Central memory CD8-positive, alpha-beta T cell (primary cell): ENCODE measurements at regions not wholly inside any gene's neighbourhood (a gene's known extent, or its start where the extent isn't known, plus 50 kb on each side); places are given as distances from the start of the nearest gene placed in this dataset.

ENCODE experiments used
- ATAC-seq: fragments of 150-1000 bp; cut with Tn5 transposase; replicated peaks from 2 replicates; pipeline ENCODE4 v1.10.0; 2022; ENCODE audit warnings: mild to moderate bottlenecking, moderate FRiP score, moderate number of reproducible peaks; ENCODE audit not compliant: poor library complexity, severe bottlenecking; ENCODE audit errors: extremely low read depth
- DNase-seq, 2 donors: peaks; one replicate each; pipeline ENCODE4 v3.0.0; 2021; ENCODE audit warnings: low spot score in 2 of 2
- H3K27ac Mint-ChIP-seq: one replicate; pipeline ENCODE4 v1.8.0; 2022; ENCODE audit warnings: low read depth, mild to moderate bottlenecking, moderate library complexity, mixed read lengths
- H3K27me3 Mint-ChIP-seq: one replicate; pipeline ENCODE4 v1.8.0; 2022; ENCODE audit warnings: mixed read lengths
- H3K36me3 Mint-ChIP-seq: one replicate; pipeline ENCODE4 v1.8.0; 2022; ENCODE audit warnings: mild to moderate bottlenecking, moderate library complexity, mixed read lengths; ENCODE audit not compliant: insufficient read depth
- H3K4me1 Mint-ChIP-seq: one replicate; pipeline ENCODE4 v1.8.0; 2022; ENCODE audit warnings: mixed read lengths
- H3K4me3 Mint-ChIP-seq: one replicate; pipeline ENCODE4 v1.8.0; 2022; ENCODE audit warnings: mild to moderate bottlenecking, moderate library complexity, mixed read lengths
- H3K9me3 Mint-ChIP-seq: one replicate; pipeline ENCODE4 v1.8.0; 2022; ENCODE audit warnings: mixed read lengths

DNA sequence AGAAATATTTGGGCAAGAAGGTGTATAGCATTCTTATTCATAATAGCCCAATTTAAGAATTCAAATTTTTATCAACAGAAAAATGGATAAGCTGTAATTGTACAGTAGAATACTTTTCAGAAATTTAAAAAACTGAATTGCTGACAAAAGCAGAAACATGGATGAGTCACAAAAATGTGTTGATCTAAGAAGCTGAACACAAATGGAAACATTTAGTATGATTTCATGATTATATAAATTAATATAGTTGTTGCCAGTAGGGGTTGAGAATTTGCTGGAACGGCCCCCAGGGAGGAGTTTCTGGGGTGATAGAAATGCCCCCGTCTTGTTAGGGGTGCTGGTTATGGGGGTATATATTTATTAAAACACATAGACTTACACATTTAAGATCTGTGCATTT lies 179.1 kb downstream of the KLF6 start:
- Mint-ChIP-seq H3K9me3 (peaks cover 32% of the 10 kb centered on the region), H3K36me3 (no peaks in the 10 kb centered on the region)
- ATAC-seq = no peak

DNA sequence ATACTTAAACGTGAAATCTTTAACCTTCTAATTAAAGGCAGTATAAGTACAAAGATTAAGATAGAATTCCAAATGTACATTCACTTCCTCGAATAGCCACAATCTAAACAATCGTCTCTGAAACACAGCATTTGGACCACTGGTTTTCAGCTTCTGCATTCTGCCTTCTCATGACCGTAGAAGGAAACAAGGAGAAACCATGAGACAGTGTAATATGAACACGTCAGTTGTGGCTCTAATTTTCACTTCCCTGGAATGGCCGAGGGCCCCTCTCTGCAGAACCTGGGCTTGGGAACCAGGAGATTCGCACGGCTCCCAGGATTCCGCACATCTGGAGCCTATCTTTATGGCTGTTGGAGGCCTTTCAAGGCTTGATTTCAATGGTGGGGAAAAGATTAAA lies 189.3 kb downstream of the KLF6 start:
- Mint-ChIP-seq H3K4me3 (no peak overlapping the region), H3K4me1 (no peaks in the 10 kb centered on the region), H3K9me3 (no peaks in the 10 kb centered on the region), H3K27ac (no peak overlapping the region), H3K36me3 (no peaks in the 10 kb centered on the region), H3K27me3 (peaks cover 38% of the 10 kb centered on the region)
- ATAC-seq (no peak), DNase-seq (no peak)

More for the DNA sequence above, 179.1 kb downstream of the KLF6 start:
- DNase-seq = no peak
- H3K27me3 Mint-ChIP-seq = peaks cover 26% of the 10 kb centered on the region
- no peak overlapping the region for H3K27ac Mint-ChIP-seq
- no peaks in the 10 kb centered on the region for H3K4me1 Mint-ChIP-seq
- no peak overlapping the region for H3K4me3 Mint-ChIP-seq

DNA sequence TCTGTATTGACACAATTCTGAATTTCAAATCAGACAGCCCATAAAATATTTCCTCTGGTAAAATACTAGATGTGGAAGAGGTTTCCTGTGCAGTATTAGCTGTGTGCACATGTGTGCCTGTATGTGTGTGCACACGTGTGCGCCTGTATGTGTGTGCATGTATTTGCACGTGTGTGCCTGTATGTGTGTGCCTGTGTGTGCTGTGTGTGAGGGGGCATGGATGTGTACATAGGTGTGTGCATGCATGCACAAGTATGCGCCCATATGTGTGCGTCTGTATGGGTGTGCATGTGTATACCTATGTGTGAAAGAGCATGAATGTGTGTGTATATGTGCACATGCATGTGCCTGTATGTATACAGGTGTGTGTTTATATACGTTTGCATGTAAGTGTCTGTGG lies 191.4 kb downstream of the KLF6 start:
- ATAC-seq (no peak), DNase-seq (no peak)
- Mint-ChIP-seq H3K36me3 (no peaks in the 10 kb centered on the region), H3K27me3 (peaks cover 51% of the 10 kb centered on the region), H3K9me3 (no peaks in the 10 kb centered on the region), H3K4me1 (no peaks in the 10 kb centered on the region), H3K4me3 (no peak overlapping the region), H3K27ac (no peak overlapping the region)

DNA sequence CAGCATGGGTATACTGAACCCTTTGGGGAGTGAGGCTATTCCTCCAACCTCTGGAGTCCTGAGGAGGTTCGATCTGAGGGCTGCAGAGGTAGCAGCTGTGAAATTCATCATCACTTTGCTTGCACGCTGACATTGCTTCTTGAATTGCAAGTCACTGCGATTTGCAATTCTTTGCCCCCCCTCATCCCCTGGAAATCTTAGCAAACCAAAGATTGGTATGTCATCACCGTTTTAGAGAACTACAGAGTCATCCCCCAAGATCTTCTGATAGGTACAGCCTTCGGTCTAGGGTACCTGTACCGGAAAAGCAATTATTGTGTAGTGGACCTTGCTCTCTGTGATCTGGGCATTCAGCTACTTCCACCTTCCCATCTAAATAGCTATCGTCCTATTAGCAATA lies 192.6 kb downstream of the KLF6 start:
- Mint-ChIP-seq H3K27ac (no peak overlapping the region), H3K27me3 (peaks cover 59% of the 10 kb centered on the region), H3K36me3 (no peaks in the 10 kb centered on the region), H3K4me3 (no peak overlapping the region), H3K9me3 (no peaks in the 10 kb centered on the region), H3K4me1 (no peaks in the 10 kb centered on the region)
- no peak for ATAC-seq
- no peak for DNase-seq

DNA sequence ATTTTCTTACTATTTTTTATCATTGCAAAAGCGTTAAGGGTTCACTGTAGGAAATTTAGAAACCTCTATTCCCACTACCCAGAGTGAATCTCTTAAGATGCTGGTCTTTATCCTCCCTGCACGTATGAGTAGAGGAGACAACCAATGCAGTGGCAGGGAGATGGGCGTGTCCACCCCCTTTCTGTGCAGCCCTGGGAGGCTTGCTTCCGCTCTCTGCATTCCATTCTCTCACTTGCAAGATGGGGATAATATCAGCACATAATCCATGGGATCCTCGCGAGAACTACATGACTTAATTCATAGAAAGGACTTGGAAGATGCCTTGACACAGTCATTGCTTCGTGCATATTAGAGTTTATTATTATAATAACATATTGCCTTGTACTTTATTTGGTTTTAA lies 196.2 kb downstream of the KLF6 start:
- Mint-ChIP-seq H3K4me3 (no peak overlapping the region), H3K4me1 (no peaks in the 10 kb centered on the region), H3K27me3 (peaks cover 71% of the 10 kb centered on the region), H3K27ac (no peak overlapping the region), H3K9me3 (no peaks in the 10 kb centered on the region), H3K36me3 (no peaks in the 10 kb centered on the region)
- no peak for DNase-seq
- no peak for ATAC-seq

DNA sequence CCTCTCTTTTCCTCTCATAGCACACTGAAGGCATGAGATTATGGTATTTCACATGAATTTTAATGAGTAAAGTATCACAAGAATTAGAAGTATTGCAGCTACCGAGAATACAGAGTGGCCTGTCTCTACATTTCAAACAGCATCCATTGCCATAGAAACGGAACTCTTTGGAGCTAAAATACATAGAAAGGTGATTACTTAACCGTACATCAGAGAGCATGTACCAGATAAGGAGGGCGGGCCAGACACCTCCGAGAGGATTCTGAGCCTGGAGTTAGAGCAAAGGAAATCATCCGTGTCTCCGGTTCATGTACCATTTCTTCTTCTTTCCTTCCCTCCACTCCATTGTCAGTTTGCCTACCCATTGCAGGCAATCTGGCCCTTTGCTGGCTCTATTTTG lies 196.7 kb downstream of the KLF6 start:
- no peak overlapping the region for H3K27ac Mint-ChIP-seq
- no peak overlapping the region for H3K4me3 Mint-ChIP-seq
- ATAC-seq = no peak
- no peaks in the 10 kb centered on the region for H3K9me3 Mint-ChIP-seq
- H3K27me3 Mint-ChIP-seq = peaks cover 72% of the 10 kb centered on the region
- DNase-seq = no peak
- H3K36me3 Mint-ChIP-seq = no peaks in the 10 kb centered on the region
- no peaks in the 10 kb centered on the region for H3K4me1 Mint-ChIP-seq

DNA sequence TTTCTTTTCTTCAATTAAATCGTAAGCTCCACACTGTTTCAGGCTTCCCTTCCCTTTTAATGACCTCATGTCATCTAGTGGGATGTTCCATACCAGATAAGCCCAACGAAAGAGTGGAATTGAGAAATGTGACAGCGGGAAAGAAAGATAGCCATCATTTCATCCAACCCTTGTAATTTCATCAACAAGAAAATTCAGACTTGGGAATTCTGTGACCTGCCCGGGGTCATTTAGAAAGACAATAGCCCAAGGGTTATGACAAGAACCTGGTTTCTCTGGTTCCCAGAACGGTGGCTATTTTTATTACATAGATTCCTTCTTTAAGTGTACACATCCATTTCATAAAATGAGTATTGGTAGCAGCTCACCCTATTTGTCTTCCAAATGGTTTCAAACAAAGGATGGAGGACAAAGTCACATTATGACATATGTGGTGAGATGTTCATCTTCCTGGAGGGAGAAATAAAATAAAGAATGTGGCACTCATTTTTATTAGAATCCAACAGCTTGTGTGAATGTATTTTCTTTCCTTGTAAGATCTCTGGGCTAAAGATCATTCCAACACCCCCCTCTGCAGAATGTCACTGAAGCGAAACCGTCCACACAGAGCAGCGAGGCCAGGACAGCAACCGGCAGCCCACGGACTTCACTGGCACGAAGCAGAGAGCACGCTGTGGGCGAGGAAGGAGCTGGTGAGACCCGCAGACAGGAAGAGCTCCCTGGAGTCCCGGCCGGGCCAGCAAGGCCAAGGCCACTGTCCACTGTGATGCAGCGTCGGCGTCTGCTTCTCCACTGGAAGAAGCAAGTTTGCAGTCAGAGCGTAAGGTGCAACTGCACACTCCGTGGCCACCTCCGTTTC lies 199.9 kb downstream of the KLF6 start:
- Mint-ChIP-seq H3K27ac (no peak overlapping the region), H3K36me3 (no peaks in the 10 kb centered on the region), H3K4me3 (no peak overlapping the region), H3K9me3 (no peaks in the 10 kb centered on the region), H3K27me3 (peaks cover 56% of the 10 kb centered on the region), H3K4me1 (no peaks in the 10 kb centered on the region)
- DNase-seq (no peak), ATAC-seq (no peak)

DNA sequence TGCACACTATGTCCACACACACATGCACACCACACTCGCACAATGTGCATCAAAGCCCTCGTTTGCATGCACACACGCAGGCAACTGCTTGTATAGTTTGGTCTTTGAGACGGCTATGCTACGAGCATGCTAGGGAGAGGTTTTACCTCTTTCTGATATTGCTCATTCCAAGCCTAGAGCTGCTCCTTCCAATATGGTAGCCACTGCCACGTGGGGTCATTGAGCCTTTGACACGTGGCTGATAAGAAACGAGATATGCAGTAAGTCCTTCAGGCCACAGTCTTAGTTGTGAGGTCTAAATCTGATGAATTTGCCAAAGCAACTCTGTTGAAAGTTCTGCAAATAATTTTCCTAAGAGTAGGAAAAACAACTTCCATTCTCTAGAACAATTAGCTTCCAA lies 204.4 kb downstream of the KLF6 start:
- DNase-seq (no peak), ATAC-seq (no peak)
- Mint-ChIP-seq H3K27me3 (peaks cover 46% of the 10 kb centered on the region), H3K36me3 (no peaks in the 10 kb centered on the region), H3K27ac (no peak overlapping the region), H3K4me3 (no peak overlapping the region), H3K9me3 (no peaks in the 10 kb centered on the region), H3K4me1 (no peaks in the 10 kb centered on the region)

DNA sequence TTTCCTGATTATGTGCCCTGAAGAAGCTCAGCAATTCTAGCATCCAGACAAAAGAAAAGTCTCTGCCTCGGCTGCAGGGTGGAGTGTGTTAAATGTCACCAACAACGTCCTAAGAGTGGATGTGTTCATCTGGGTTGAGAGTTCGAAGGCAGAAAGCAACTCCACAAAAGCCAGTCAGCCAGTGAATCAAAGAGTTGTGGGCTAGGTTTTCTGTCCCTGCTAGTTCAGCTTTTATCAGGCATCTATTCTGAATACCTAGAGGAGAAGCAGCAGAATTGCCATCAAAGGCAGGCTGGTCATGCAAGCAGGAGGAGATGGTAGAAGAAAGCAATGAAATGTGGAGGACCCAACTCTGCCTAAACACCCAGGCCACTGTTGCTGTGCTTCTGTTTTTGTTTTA lies 205.2 kb downstream of the KLF6 start:
- Mint-ChIP-seq H3K36me3 (no peaks in the 10 kb centered on the region), H3K27me3 (peaks cover 42% of the 10 kb centered on the region), H3K4me1 (no peaks in the 10 kb centered on the region), H3K9me3 (no peaks in the 10 kb centered on the region), H3K27ac (no peak overlapping the region), H3K4me3 (no peak overlapping the region)
- no peak for ATAC-seq
- DNase-seq = no peak

DNA sequence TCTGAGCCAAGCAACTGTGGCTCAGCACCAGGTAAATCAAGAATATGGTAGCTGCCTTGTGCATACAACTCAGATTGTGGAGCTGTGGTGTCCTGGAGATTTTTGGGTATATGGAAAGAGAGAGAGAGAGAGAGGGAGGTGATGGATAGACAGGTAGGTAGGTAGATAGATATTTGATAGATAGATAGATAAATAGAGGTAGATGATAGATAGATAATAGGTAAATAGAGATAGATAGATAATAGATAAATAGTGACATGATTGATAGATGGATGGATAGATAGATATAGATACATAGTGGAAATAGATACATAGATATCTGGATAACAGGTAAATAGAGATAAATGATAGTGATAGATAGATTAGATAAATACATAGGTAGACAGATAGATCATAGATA lies 206.3 kb downstream of the KLF6 start:
- Mint-ChIP-seq H3K27me3 (peaks cover 31% of the 10 kb centered on the region), H3K9me3 (no peaks in the 10 kb centered on the region), H3K4me1 (no peaks in the 10 kb centered on the region), H3K27ac (no peak overlapping the region), H3K4me3 (no peak overlapping the region), H3K36me3 (no peaks in the 10 kb centered on the region)
- no peak for ATAC-seq
- DNase-seq = no peak

DNA sequence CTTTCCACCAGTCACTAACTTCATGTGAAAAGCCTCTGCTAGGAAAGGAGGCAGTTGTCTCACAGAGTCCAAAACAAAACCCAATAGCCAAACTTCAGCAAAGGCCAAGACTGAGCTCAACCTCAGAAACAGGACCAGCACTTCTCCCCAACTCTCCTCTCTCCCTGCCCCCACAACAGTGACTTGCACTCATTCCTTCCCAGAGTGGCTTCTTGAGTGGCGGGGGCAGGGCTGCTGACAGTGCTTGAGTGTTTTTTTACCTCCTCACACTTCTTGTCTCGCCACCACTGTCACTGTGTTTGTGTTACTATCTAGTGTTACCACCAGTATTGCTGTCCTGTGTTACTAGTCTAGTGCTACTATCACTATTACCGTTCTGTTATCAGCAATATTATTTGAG lies 206.8 kb downstream of the KLF6 start:
- Mint-ChIP-seq H3K27me3 (peaks cover 33% of the 10 kb centered on the region), H3K9me3 (no peaks in the 10 kb centered on the region), H3K4me1 (no peaks in the 10 kb centered on the region), H3K4me3 (no peak overlapping the region), H3K27ac (no peak overlapping the region), H3K36me3 (no peaks in the 10 kb centered on the region)
- DNase-seq (no peak), ATAC-seq (no peak)

DNA sequence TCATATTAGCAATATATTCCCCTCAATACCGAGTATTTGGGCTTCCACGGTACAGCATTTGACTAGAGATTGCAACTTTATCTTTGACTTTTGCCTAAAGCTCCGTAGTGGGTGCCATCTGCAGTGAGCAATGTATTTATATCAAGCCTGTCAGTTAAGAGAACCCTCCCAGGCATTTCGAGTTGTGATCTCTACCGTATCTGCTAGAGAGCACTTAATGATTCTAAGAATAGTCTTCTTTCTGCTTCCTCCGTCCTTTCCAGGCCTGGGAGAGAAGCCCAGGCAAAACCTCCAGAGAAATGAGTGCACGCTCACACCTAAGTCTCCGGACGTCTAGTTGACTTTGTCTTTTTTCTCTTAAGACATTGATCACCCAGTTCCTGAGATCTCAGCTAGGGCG lies 210.6 kb downstream of the KLF6 start:
- ATAC-seq (no peak), DNase-seq (no peak)
- no peaks in the 10 kb centered on the region for H3K4me1 Mint-ChIP-seq
- no peak overlapping the region for H3K27ac Mint-ChIP-seq
- H3K36me3 Mint-ChIP-seq = no peaks in the 10 kb centered on the region
- no peaks in the 10 kb centered on the region for H3K9me3 Mint-ChIP-seq
- peaks cover 51% of the 10 kb centered on the region for H3K27me3 Mint-ChIP-seq
- no peak overlapping the region for H3K4me3 Mint-ChIP-seq

DNA sequence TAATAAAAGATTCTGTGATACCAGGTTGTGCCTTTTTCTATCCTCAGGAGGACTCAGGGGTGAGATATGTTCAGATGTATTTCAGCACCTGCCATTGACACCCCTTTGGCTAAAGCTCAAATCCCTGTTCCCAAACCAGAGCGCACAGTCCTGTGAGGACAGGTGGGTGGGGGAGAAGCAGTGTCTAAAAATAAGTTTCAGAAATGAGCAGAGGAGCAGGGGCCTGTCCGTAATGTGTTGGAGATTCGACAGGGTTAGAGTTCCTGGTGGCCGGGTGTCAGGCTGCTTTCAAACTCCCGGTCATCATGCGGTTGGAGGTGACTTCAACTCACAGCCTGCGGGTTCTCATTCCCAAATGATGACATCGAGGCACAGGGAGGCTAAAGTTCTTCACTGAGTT lies 211.5 kb downstream of the KLF6 start:
- ATAC-seq (no peak), DNase-seq (no peak)
- H3K27ac Mint-ChIP-seq = no peak overlapping the region
- peaks cover 43% of the 10 kb centered on the region for H3K27me3 Mint-ChIP-seq
- no peaks in the 10 kb centered on the region for H3K9me3 Mint-ChIP-seq
- H3K4me1 Mint-ChIP-seq = peaks cover 2% of the 10 kb centered on the region
- no peaks in the 10 kb centered on the region for H3K36me3 Mint-ChIP-seq
- H3K4me3 Mint-ChIP-seq = no peak overlapping the region
